GM10266 (cell line): ENCODE measurements at regions not wholly inside any gene's neighbourhood (a gene's known extent, or its start where the extent isn't known, plus 50 kb on each side); places are given as distances from the start of the nearest gene placed in this dataset.

ENCODE experiments used
- DNase-seq: peaks from one replicate; pipeline ENCODE4 v3.0.0; 2012; ENCODE audit errors: extremely low spot score
- TF ChIP-seq, protein P1 (sequence below): IDR thresholded peaks from 2 replicates; pipeline ENCODE4 v1.5.1; 2012; ENCODE audit warnings: mild to moderate bottlenecking, low read depth; ENCODE audit not compliant: control insufficient read depth, insufficient read depth; ENCODE audit errors: missing control alignments

DNA sequence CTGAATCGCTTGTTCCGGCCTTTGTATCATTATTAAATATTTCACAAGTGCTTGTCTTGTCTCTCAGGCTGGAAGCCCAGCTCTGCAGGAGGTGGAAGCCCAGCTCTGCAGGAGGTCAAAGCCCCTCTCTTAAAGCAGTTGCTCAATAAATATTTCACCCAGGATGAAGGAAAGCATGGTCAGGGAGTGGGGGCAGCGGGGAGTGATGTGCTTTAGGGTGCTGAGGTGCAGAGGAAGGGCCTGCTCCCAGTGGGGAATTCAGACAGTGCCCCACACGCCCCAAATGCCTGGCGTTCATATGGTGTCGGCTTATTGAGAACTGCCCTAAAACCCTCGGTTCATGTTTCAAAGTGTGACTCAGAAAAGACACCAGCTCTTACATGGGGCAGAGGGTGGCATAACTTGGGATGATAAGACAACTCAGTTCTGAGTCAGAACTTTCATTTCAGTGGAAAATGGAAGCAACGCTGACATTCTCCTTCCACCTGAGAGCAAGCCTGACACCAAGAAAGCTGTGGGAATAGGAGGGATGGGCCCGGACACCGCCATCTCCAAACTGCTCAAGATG, 114.3 kb upstream of the DAP start:
- DNase-seq: no peak
- TF ChIP-seq, protein P1, sequence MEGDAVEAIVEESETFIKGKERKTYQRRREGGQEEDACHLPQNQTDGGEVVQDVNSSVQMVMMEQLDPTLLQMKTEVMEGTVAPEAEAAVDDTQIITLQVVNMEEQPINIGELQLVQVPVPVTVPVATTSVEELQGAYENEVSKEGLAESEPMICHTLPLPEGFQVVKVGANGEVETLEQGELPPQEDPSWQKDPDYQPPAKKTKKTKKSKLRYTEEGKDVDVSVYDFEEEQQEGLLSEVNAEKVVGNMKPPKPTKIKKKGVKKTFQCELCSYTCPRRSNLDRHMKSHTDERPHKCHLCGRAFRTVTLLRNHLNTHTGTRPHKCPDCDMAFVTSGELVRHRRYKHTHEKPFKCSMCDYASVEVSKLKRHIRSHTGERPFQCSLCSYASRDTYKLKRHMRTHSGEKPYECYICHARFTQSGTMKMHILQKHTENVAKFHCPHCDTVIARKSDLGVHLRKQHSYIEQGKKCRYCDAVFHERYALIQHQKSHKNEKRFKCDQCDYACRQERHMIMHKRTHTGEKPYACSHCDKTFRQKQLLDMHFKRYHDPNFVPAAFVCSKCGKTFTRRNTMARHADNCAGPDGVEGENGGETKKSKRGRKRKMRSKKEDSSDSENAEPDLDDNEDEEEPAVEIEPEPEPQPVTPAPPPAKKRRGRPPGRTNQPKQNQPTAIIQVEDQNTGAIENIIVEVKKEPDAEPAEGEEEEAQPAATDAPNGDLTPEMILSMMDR: no peak

DNA sequence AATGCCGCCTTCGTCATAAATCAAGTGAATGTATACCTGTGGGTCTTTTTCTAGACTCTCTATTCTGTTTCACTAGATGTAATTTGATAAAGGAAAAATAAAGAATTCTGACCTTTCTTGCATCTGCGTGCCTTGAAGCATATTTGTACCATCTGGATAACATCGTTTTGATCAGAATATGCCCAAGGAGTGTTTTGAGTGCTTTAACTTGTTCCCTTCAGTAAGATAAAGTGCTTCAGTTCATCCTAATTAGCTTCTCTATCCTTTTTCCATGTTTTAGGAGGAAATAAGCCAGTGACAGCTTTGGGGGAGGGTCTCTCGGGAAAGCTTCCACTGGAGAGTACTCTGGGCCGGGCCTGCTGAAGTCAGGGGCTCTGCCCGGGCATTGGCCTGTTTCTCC, 113.5 kb upstream of the DAP start:
- no peak for DNase-seq
- TF ChIP-seq, protein P1: no peak

DNA sequence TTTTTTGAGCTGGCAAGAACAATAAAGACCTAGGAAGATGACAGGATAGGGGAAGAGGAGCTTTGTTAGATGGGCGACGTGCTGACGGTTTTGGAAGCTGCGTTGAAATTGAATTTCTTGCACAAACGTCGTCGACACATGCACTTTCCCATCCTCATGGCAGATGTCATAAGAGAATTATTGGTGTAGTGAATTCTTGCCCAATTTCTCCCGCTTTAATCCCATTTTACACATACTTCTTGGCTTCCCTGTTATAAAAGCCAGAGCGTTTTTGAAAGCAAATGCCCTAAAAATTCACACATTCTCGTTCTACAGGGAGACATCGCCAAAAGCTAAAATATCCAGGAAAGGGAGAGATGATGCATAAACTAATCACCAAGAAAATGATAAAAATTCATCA, 109.8 kb upstream of the DAP start:
- TF ChIP-seq, protein P1: no peak
- no peak for DNase-seq

DNA sequence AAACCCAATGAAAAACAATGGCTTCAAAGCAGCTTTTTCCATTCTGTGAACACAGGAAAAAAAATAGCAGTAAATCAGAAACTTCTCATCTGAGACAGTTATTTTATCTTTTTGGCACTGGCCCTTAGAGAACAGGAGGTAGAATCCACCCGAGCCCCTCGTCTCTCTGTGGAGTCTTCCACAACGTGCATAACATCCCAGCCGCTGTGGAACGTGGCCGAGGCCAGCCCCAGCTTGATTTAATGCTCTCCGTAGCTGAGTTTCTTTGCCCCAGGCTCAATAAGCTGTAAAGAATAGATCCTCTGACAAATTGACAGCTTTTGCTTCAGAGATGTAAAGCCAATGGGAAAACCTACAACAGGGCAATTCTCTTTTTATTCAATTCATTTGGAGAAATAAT, 107.9 kb upstream of the DAP start:
- no peak for DNase-seq

DNA sequence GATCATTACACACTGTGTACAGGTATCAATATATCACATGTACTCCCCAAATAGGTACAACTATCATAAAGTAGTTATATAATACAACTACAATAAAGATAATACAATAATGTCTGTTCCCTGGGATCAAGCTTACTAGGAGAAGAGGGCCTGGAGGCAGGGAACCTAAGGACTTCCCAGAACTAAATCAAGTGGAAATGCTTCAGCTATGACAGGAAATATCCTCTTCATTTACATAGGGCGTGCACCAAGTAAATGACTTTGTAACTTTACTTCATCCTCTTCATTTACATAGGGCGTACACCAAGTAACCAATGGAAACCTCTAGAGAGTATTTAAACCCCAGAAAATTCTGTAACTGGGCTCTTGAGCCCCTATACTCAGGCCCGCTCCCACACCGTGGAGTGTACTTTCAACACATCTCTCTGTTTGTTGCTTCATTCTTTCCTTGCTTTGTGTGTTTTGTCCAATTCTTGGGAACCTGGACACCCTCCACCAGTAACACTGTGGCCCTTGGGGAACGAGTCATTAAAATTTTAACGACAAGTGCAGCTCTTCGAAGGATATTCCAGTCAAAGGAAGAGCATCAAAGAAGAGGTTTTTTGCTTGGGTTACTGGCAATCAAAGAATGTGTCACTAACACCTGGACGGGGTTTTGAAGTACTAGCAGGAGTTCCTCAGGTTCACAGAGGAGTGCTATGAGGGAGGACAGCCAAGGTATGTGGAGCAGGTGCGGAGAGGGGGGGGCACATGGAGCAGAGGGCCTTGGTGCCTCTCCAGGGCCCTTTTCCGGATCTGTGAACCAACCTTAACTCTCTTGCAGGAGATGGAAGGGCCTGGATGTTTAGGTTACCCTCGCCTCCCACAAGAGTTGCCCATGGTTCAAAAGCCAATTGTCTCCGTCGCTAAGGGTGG, 106.6 kb upstream of the DAP start:
- TF ChIP-seq, protein P1: no peak
- DNase-seq: no peak

More for the DNA sequence above, 107.9 kb upstream of the DAP start:
- TF ChIP-seq, protein P1: no peak

DNA sequence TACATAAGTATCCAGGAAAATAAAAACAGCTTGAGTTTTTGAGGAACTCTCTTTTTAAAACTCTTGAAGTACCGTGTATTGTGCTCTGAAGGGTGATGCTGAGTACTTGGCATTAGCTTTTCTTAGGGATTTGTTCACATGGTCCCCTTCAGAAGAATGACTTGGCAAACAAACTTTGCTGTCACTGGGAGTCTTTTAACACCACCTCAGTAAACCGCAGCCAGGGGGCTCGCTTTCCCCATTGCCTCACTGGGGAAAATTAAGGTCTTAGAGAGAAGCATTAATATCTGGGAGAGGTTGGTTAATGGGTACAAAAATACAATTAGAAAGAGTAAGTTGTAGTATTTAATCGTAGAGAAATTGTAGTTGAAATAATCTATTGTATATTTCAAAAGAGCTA, 105.9 kb upstream of the DAP start:
- TF ChIP-seq, protein P1: no peak
- no peak for DNase-seq

DNA sequence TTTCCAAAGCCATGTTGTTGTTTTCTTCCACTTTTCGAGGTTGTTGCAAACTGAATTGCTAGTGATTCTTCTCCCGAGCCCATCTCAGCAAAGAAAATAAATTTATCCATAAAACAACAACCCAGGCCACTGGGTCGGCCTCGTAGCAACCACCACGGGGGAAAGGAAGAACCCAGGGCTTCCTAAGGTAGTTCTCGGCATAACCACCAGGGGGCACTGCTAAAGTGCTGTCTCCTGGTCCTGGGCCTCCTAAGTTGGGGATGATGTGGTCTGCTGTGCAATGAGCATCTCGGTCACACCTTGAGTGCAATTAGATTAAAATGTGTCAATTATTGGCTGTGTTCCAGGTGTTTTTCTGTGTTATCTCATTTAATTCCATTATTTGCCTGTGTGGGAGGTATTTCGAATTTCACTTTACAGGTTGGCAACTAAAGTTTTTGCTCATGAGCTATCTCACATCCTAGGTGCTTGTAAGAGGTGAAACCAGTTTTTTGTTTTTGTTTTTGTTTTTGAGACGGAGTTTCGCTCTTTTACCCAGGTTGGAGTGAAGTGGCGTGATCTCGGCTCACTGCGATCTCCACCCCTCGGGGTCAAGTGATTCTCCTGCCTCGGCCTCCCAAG, 102.8 kb upstream of the DAP start:
- TF ChIP-seq, protein P1: peak; percentile 73
- peak; percentile 77 for DNase-seq
